WTC11 (cell line): ENCODE measurements at regions not wholly inside any gene's neighbourhood (a gene's known extent, or its start where the extent isn't known, plus 50 kb on each side); places are given as distances from the start of the nearest gene placed in this dataset.

Experiments used
- ATAC-seq: fragments of 200-7000 bp; cut with Tn5 transposase; 2 replicates; pipeline ENCODE4 v1.10.0; 2021; ENCODE audit warnings: mild to moderate bottlenecking, moderate library complexity
- CTCF ChIA-PET: fragments of 300-600 bp; sonication (Branson Sonifier 250); formaldehyde crosslinking; loops from one replicate; lab custom pipeline; 2021; ENCODE audit warnings: antibody characterized with exemption; lab: Charles Lee
- POLR2A ChIA-PET: fragments of 350-600 bp; sonication (Branson Sonifier 250); formaldehyde crosslinking; loops from one replicate; lab custom pipeline; 2021; ENCODE audit warnings: antibody characterized with exemption; lab: Charles Lee
- DNase-seq: peaks from one replicate; pipeline ENCODE4 v3.0.0; 2021; ENCODE audit warnings: low spot score
- H3K27ac Mint-ChIP-seq: 2 replicates; pipeline ENCODE4 v1.8.0; 2021; ENCODE audit warnings: mixed read lengths
- H3K27me3 Mint-ChIP-seq: 2 replicates; pipeline ENCODE4 v1.8.0; 2021; ENCODE audit warnings: low read depth, mild to moderate bottlenecking, moderate library complexity, mixed read lengths
- H3K36me3 Mint-ChIP-seq: 2 replicates; pipeline ENCODE4 v1.8.0; 2021; ENCODE audit warnings: mixed read lengths
- H3K4me1 Mint-ChIP-seq: 2 replicates; pipeline ENCODE4 v1.8.0; 2022; ENCODE audit warnings: mixed read lengths
- H3K4me3 Mint-ChIP-seq: 2 replicates; pipeline ENCODE4 v1.8.0; 2021; ENCODE audit warnings: mild to moderate bottlenecking, moderate library complexity, mixed read lengths
- H3K9me3 Mint-ChIP-seq: 2 replicates; pipeline ENCODE4 v1.8.0; 2021; ENCODE audit warnings: mixed read lengths
- AFF4 ChIP-seq: sonication (generic); formaldehyde crosslinking; IDR thresholded peaks from 2 replicates; pipeline ENCODE4 v1.8.1; 2023; ENCODE audit warnings: mild to moderate bottlenecking, missing genetic modification reagents, borderline replicate concordance
- ATF2 ChIP-seq: sonication (generic); formaldehyde crosslinking; IDR thresholded peaks from 2 replicates; pipeline ENCODE4 v1.8.1; 2022; ENCODE audit warnings: low read depth, missing genetic modification reagents, borderline replicate concordance
- CREB1 ChIP-seq: sonication (generic); formaldehyde crosslinking; IDR thresholded peaks from 2 replicates; pipeline ENCODE4 v1.8.0; 2023; ENCODE audit warnings: mild to moderate bottlenecking, missing genetic modification reagents
- E2F1 ChIP-seq: sonication (generic); formaldehyde crosslinking; IDR thresholded peaks from 2 replicates; pipeline ENCODE4 v1.8.0; 2022; ENCODE audit warnings: mild to moderate bottlenecking, missing genetic modification reagents
- EMX1 ChIP-seq: fragments of 250-450 bp; sonication (Bioruptor Pico); IDR thresholded peaks from 2 replicates; pipeline ENCODE4 v1.8.0; 2021; ENCODE audit warnings: mild to moderate bottlenecking
- ERG ChIP-seq: fragments of 250-450 bp; sonication (Bioruptor Pico); IDR thresholded peaks from 2 replicates; pipeline ENCODE4 v1.8.0; 2021; ENCODE audit warnings: mild to moderate bottlenecking
- ETV6 ChIP-seq: sonication (generic); formaldehyde crosslinking; IDR thresholded peaks from 2 replicates; pipeline ENCODE4 v1.8.1; 2022; ENCODE audit warnings: mild to moderate bottlenecking, missing genetic modification reagents
- FOXJ3 ChIP-seq: sonication (generic); formaldehyde crosslinking; IDR thresholded peaks from 2 replicates; pipeline ENCODE4 v1.9.0; 2021; ENCODE audit warnings: missing genetic modification reagents, mild to moderate bottlenecking, borderline replicate concordance
- FOXP4 ChIP-seq: sonication (generic); formaldehyde crosslinking; IDR thresholded peaks from 2 replicates; pipeline ENCODE4 v1.8.0; 2022; ENCODE audit warnings: mild to moderate bottlenecking, missing genetic modification reagents
- GABPB1 ChIP-seq: sonication (generic); formaldehyde crosslinking; IDR thresholded peaks from 2 replicates; pipeline ENCODE4 v1.8.1; 2023; ENCODE audit warnings: mild to moderate bottlenecking, missing genetic modification reagents
- GRHL2 ChIP-seq: fragments of 250-450 bp; sonication (Bioruptor Pico); IDR thresholded peaks from 2 replicates; pipeline ENCODE4 v1.8.0; 2022; ENCODE audit warnings: mild to moderate bottlenecking, moderate library complexity; ENCODE audit not compliant: insufficient replicate concordance, severe bottlenecking
- GTF2I ChIP-seq: fragments of 250-450 bp; sonication (Bioruptor Pico); conservative IDR thresholded peaks from 2 replicates; pipeline ENCODE4 v1.4.0; 2021; ENCODE audit warnings: mild to moderate bottlenecking
- MLX ChIP-seq: sonication (generic); formaldehyde crosslinking; IDR thresholded peaks from 2 replicates; pipeline ENCODE4 v1.8.1; 2023; ENCODE audit warnings: mild to moderate bottlenecking, missing genetic modification reagents, moderate library complexity
- MYBL2 ChIP-seq: sonication (generic); formaldehyde crosslinking; IDR thresholded peaks from 2 replicates; pipeline ENCODE4 v1.8.1; 2023; ENCODE audit warnings: mild to moderate bottlenecking, moderate library complexity, missing genetic modification reagents
- NFE2L1 ChIP-seq: sonication (generic); formaldehyde crosslinking; IDR thresholded peaks from 2 replicates; pipeline ENCODE4 v1.8.1; 2023; ENCODE audit warnings: missing genetic modification reagents
- NFYB ChIP-seq: sonication (generic); formaldehyde crosslinking; conservative IDR thresholded peaks from 2 replicates; pipeline ENCODE4 v1.8.0; 2022; ENCODE audit warnings: low read depth, missing genetic modification reagents
- NR1H2 ChIP-seq: sonication (generic); formaldehyde crosslinking; IDR thresholded peaks from 2 replicates; pipeline ENCODE4 v1.9.0; 2021; ENCODE audit warnings: mild to moderate bottlenecking, moderate library complexity, missing genetic modification reagents
- PRRX2 ChIP-seq: fragments of 250-450 bp; sonication (Bioruptor Pico); IDR thresholded peaks from 2 replicates; pipeline ENCODE4 v1.8.0; 2021; ENCODE audit warnings: mild to moderate bottlenecking
- SMAD4 ChIP-seq: sonication (generic); formaldehyde crosslinking; IDR thresholded peaks from 2 replicates; pipeline ENCODE4 v1.8.0; 2022; ENCODE audit warnings: mild to moderate bottlenecking, missing genetic modification reagents
- TEAD1 ChIP-seq: sonication (generic); formaldehyde crosslinking; IDR thresholded peaks from 2 replicates; pipeline ENCODE4 v1.8.0; 2022; ENCODE audit warnings: mild to moderate bottlenecking, missing genetic modification reagents
- TEAD4 ChIP-seq: sonication (generic); formaldehyde crosslinking; IDR thresholded peaks from 2 replicates; pipeline ENCODE4 v1.8.0; 2022; ENCODE audit warnings: mild to moderate bottlenecking, missing genetic modification reagents
- USF1 ChIP-seq: sonication (generic); formaldehyde crosslinking; IDR thresholded peaks from 2 replicates; pipeline ENCODE4 v1.8.0; 2022; ENCODE audit warnings: mild to moderate bottlenecking, missing genetic modification reagents
- ZBTB21 ChIP-seq: sonication (generic); formaldehyde crosslinking; IDR thresholded peaks from 2 replicates; pipeline ENCODE4 v1.8.1; 2023; ENCODE audit warnings: mild to moderate bottlenecking, missing genetic modification reagents, borderline replicate concordance
- ZNF121 ChIP-seq: sonication (generic); formaldehyde crosslinking; IDR thresholded peaks from 2 replicates; pipeline ENCODE4 v1.8.0; 2023; ENCODE audit warnings: missing genetic modification reagents
- ZNF138 ChIP-seq: sonication (generic); formaldehyde crosslinking; conservative IDR thresholded peaks from 2 replicates; pipeline ENCODE4 v1.8.1; 2022; ENCODE audit warnings: mild to moderate bottlenecking, moderate library complexity, missing genetic modification reagents
- ZNF219 ChIP-seq: sonication (generic); formaldehyde crosslinking; IDR thresholded peaks from 2 replicates; pipeline ENCODE4 v1.8.0; 2023; ENCODE audit warnings: missing genetic modification reagents, mild to moderate bottlenecking, borderline replicate concordance
- ZNF317 ChIP-seq: sonication (generic); formaldehyde crosslinking; IDR thresholded peaks from 2 replicates; pipeline ENCODE4 v1.8.1; 2023; ENCODE audit warnings: low read depth, mild to moderate bottlenecking, moderate library complexity, missing genetic modification reagents, borderline replicate concordance
- ZNF416 ChIP-seq: fragments of 250-450 bp; sonication (Bioruptor Pico); IDR thresholded peaks from 2 replicates; pipeline ENCODE4 v1.9.0; 2021; ENCODE audit warnings: mild to moderate bottlenecking, inconsistent platforms
- ZNF423 ChIP-seq: fragments of 250-450 bp; sonication (Bioruptor Pico); IDR thresholded peaks from 2 replicates; pipeline ENCODE4 v2.1.2; 2022; ENCODE audit warnings: mild to moderate bottlenecking, moderate library complexity

- DNase-seq (no peak), ATAC-seq (no peak)
- no peaks in the 10 kb centered on the region for H3K27me3 Mint-ChIP-seq
- TF ChIP-seq TEAD1 (CRISPR knock-in tag) (no peak), NFE2L1 (CRISPR knock-in tag) (no peak), PRRX2 (CRISPR knock-in tag) (no peak), ZNF317 (no peak), AFF4 (no peak), USF1 (CRISPR knock-in tag) (no peak), FOXP4 (CRISPR knock-in tag) (no peak), ZNF121 (CRISPR knock-in tag) (no peak), ERG (CRISPR knock-in tag) (no peak), ZBTB21 (no peak), NR1H2 (CRISPR knock-in tag) (no peak), ATF2 (CRISPR knock-in tag) (no peak), TEAD4 (CRISPR knock-in tag) (no peak)
- H3K4me3 Mint-ChIP-seq = no peak overlapping the region
- no peaks in the 10 kb centered on the region for H3K36me3 Mint-ChIP-seq
- H3K9me3 Mint-ChIP-seq = peaks cover 10% of the 10 kb centered on the region
- H3K27ac Mint-ChIP-seq = no peak overlapping the region
- H3K4me1 Mint-ChIP-seq = no peaks in the 10 kb centered on the region
- POLR2A ChIA-PET = no interaction called here
- CTCF ChIA-PET = no interaction called here
Measured at GRCh38 chr3:11089931-11090330, 64.4 kb upstream of the HRH1 start.

GRCh38 chr3:11090551-11090950 lies 63.7 kb upstream of the HRH1 start:
- POLR2A ChIA-PET = no interaction called here
- no peak for ATAC-seq
- H3K36me3 Mint-ChIP-seq = no peaks in the 10 kb centered on the region
- no peak overlapping the region for H3K27ac Mint-ChIP-seq
- H3K4me1 Mint-ChIP-seq = no peaks in the 10 kb centered on the region
- no peak for DNase-seq
- no peaks in the 10 kb centered on the region for H3K27me3 Mint-ChIP-seq
- peaks cover 13% of the 10 kb centered on the region for H3K9me3 Mint-ChIP-seq
- H3K4me3 Mint-ChIP-seq = no peak overlapping the region
- CTCF ChIA-PET = interaction anchor here (1.0 to 1.5 kb wide), 2 partner anchors 30 to 145 kb away, joined by 3 to 7 read pairs; no protein-coding TSS in a partner anchor
- TF ChIP-seq CREB1 (CRISPR knock-in tag) (no peak), GTF2I (CRISPR knock-in tag) (no peak), GRHL2 (CRISPR knock-in tag) (no peak), E2F1 (CRISPR knock-in tag) (no peak), FOXJ3 (CRISPR knock-in tag) (no peak), ZNF219 (CRISPR knock-in tag) (no peak), MLX (CRISPR knock-in tag) (no peak), MYBL2 (CRISPR knock-in tag) (no peak), ZNF416 (CRISPR knock-in tag) (no peak), EMX1 (CRISPR knock-in tag) (no peak), NFYB (CRISPR knock-in tag) (no peak), ZNF423 (CRISPR knock-in tag) (no peak), ETV6 (CRISPR knock-in tag) (no peak), ZNF138 (CRISPR knock-in tag) (no peak), SMAD4 (no peak), GABPB1 (CRISPR knock-in tag) (no peak)
